Urinary bladder (tissue), 3 donors: ENCODE measurements at regions not wholly inside any gene's neighbourhood (a gene's known extent, or its start where the extent isn't known, plus 50 kb on each side); places are given as distances from the start of the nearest gene placed in this dataset.

Experiments
- DNase-seq: peaks from one replicate; pipeline ENCODE4 v3.0.0-alpha.2; 2015; ENCODE audit errors: extremely low spot score
- H3K27ac ChIP-seq: one replicate; pipeline ENCODE4 v1.5.1; 2013; ENCODE audit warnings: low read depth, mild to moderate bottlenecking, moderate library complexity
- H3K36me3 ChIP-seq: one replicate; pipeline ENCODE4 v1.6.1; 2013; ENCODE audit warnings: mild to moderate bottlenecking, moderate library complexity; ENCODE audit not compliant: insufficient read depth
- H3K4me1 ChIP-seq: one replicate; pipeline ENCODE4 v1.6.1; 2013; ENCODE audit warnings: mild to moderate bottlenecking, moderate library complexity; ENCODE audit not compliant: insufficient read depth
- H3K4me3 ChIP-seq: one replicate; pipeline ENCODE4 v1.5.1; 2013; ENCODE audit warnings: low read depth, low read length
- WGBS: extraction: QIAGEN DNeasy Blood & Tissue Kit; methylation state at CpG from one replicate; pipeline ENCODE4 v1.1.7; 2013; 5-methylcytosine and 5-hydroxymethylcytosine counted together
- donor health status: healthy with polysubstance abuse.
- donor health status: healthy.

- H3K27ac ChIP-seq: no peak overlapping the region
- no peak overlapping the region for H3K4me3 ChIP-seq
- DNase-seq: no peak
- WGBS: 12% methylated on average over 13 of the region's 13 CpGs
- H3K4me1 ChIP-seq: no peaks in the 10 kb centered on the region
- H3K36me3 ChIP-seq: no peaks in the 10 kb centered on the region
Observed at GRCh38 chr7:132655131-132655727, 79.0 kb upstream of the PLXNA4 start.

- H3K27ac ChIP-seq: no peak overlapping the region
- 71% methylated on average over 3 of the region's 3 CpGs for WGBS
- H3K4me3 ChIP-seq: no peak overlapping the region
- H3K36me3 ChIP-seq: no peaks in the 10 kb centered on the region
- no peaks in the 10 kb centered on the region for H3K4me1 ChIP-seq
- no peak for DNase-seq
Observed at GRCh38 chr7:132654150-132654549, 77.9 kb upstream of the PLXNA4 start.

- H3K4me3 ChIP-seq: no peak overlapping the region
- no peak overlapping the region for H3K27ac ChIP-seq
- DNase-seq: no peak
- no peaks in the 10 kb centered on the region for H3K36me3 ChIP-seq
- WGBS: 87% methylated on average over 4 of the region's 4 CpGs
- H3K4me1 ChIP-seq: no peaks in the 10 kb centered on the region
Observed at GRCh38 chr7:132653366-132653930, 77.2 kb upstream of the PLXNA4 start.

- no peak for DNase-seq
- no peaks in the 10 kb centered on the region for H3K36me3 ChIP-seq
- H3K4me3 ChIP-seq: no peak overlapping the region
- WGBS: 82% methylated on average over 1 of the region's 1 CpG
- no peaks in the 10 kb centered on the region for H3K4me1 ChIP-seq
- H3K27ac ChIP-seq: no peak overlapping the region
Observed at GRCh38 chr7:132652507-132652906, 76.2 kb upstream of the PLXNA4 start.

GRCh38 chr7:132650498-132650897, 74.2 kb upstream of the PLXNA4 start:
- Histone ChIP-seq H3K27ac (no peak overlapping the region), H3K4me1 (no peaks in the 10 kb centered on the region), H3K4me3 (no peak overlapping the region), H3K36me3 (no peaks in the 10 kb centered on the region)
- no peak for DNase-seq
- WGBS: 14% methylated on average over 3 of the region's 3 CpGs

- Histone ChIP-seq H3K4me1 (no peaks in the 10 kb centered on the region), H3K4me3 (no peak overlapping the region), H3K36me3 (no peaks in the 10 kb centered on the region), H3K27ac (no peak overlapping the region)
- 100% methylated on average over 1 of the region's 1 CpG for WGBS
- DNase-seq: no peak
Observed at GRCh38 chr7:132647311-132647710, 71.0 kb upstream of the PLXNA4 start.

- 69% methylated on average over 5 of the region's 5 CpGs for WGBS
- DNase-seq: no peak
- Histone ChIP-seq H3K27ac (no peak overlapping the region), H3K4me3 (no peak overlapping the region), H3K4me1 (no peaks in the 10 kb centered on the region), H3K36me3 (no peaks in the 10 kb centered on the region)
Observed at GRCh38 chr7:132646052-132646451, 69.8 kb upstream of the PLXNA4 start.

GRCh38 chr7:132643302-132643701, 67.0 kb upstream of the PLXNA4 start:
- DNase-seq: no peak
- no peak overlapping the region for H3K4me3 ChIP-seq
- 66% methylated on average over 5 of the region's 5 CpGs for WGBS
- H3K27ac ChIP-seq: no peak overlapping the region
- no peaks in the 10 kb centered on the region for H3K36me3 ChIP-seq
- no peaks in the 10 kb centered on the region for H3K4me1 ChIP-seq

- 97% methylated on average over 1 of the region's 1 CpG for WGBS
Observed at GRCh38 chr7:132641238-132641637, 65.0 kb upstream of the PLXNA4 start.

GRCh38 chr7:132639983-132640382, 63.7 kb upstream of the PLXNA4 start:
- Histone ChIP-seq H3K4me3 (no peak overlapping the region), H3K4me1 (no peaks in the 10 kb centered on the region), H3K27ac (no peak overlapping the region), H3K36me3 (no peaks in the 10 kb centered on the region)
- 61% methylated on average over 5 of the region's 5 CpGs for WGBS
- DNase-seq: no peak

More at GRCh38 chr7:132641238-132641637, 65.0 kb upstream of the PLXNA4 start:
- Histone ChIP-seq H3K4me1 (no peaks in the 10 kb centered on the region), H3K4me3 (no peak overlapping the region), H3K36me3 (no peaks in the 10 kb centered on the region), H3K27ac (no peak overlapping the region)
- no peak for DNase-seq

GRCh38 chr7:132638000-132638399, 61.7 kb upstream of the PLXNA4 start:
- Histone ChIP-seq H3K27ac (no peak overlapping the region), H3K4me1 (no peaks in the 10 kb centered on the region), H3K4me3 (no peak overlapping the region), H3K36me3 (no peaks in the 10 kb centered on the region)
- no peak for DNase-seq
- WGBS: 89% methylated on average over 6 of the region's 6 CpGs

- Histone ChIP-seq H3K4me3 (no peak overlapping the region), H3K4me1 (no peaks in the 10 kb centered on the region), H3K27ac (no peak overlapping the region), H3K36me3 (no peaks in the 10 kb centered on the region)
- WGBS: 75% methylated on average over 4 of the region's 4 CpGs
- no peak for DNase-seq
Observed at GRCh38 chr7:132636581-132636980, 60.3 kb upstream of the PLXNA4 start.

- 90% methylated on average over 4 of the region's 4 CpGs for WGBS
- Histone ChIP-seq H3K27ac (no peak overlapping the region), H3K36me3 (no peaks in the 10 kb centered on the region), H3K4me1 (no peaks in the 10 kb centered on the region), H3K4me3 (no peak overlapping the region)
- DNase-seq: no peak
Observed at GRCh38 chr7:132635127-132635526, 58.9 kb upstream of the PLXNA4 start.

- DNase-seq: no peak
- Histone ChIP-seq H3K4me3 (no peak overlapping the region), H3K27ac (no peak overlapping the region), H3K4me1 (no peaks in the 10 kb centered on the region), H3K36me3 (no peaks in the 10 kb centered on the region)
- 82% methylated on average over 2 of the region's 2 CpGs for WGBS
Observed at GRCh38 chr7:132630834-132631233, 54.6 kb upstream of the PLXNA4 start.
